ENCODE measurements at regions not wholly inside any gene's neighbourhood (a gene's known extent, or its start where the extent isn't known, plus 50 kb on each side); places are given as distances from the start of the nearest gene placed in this dataset.

DNA sequence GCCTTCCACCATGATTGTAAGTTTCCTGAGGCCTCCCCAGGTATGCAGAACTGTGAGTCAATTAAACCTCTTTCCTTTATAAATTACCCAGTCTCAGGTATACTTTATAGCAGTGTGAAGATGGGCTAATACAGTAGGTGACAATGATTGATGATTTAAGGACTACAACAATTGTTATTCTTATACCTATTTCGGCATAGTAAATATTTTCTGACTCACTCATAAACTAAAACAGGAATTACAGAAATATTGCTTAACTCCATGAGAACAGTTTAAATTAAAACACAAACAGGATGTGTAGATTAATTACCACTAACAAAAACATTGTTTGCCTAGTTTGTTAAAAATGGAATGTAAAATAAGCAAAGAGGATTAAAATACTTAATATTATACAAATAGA is 839.9 kb downstream of the LTN1 start:
- H3K27me3 Mint-ChIP-seq (ENCODE audit: low read depth): no peaks in the 10 kb centered on the region
- H3K4me1 Mint-ChIP-seq: no peaks in the 10 kb centered on the region
- H3K9me3 Mint-ChIP-seq: no peaks in the 10 kb centered on the region
- DNase-seq (ENCODE audit: low read depth, low spot score): no peak
- TF ChIP-seq, protein P1, sequence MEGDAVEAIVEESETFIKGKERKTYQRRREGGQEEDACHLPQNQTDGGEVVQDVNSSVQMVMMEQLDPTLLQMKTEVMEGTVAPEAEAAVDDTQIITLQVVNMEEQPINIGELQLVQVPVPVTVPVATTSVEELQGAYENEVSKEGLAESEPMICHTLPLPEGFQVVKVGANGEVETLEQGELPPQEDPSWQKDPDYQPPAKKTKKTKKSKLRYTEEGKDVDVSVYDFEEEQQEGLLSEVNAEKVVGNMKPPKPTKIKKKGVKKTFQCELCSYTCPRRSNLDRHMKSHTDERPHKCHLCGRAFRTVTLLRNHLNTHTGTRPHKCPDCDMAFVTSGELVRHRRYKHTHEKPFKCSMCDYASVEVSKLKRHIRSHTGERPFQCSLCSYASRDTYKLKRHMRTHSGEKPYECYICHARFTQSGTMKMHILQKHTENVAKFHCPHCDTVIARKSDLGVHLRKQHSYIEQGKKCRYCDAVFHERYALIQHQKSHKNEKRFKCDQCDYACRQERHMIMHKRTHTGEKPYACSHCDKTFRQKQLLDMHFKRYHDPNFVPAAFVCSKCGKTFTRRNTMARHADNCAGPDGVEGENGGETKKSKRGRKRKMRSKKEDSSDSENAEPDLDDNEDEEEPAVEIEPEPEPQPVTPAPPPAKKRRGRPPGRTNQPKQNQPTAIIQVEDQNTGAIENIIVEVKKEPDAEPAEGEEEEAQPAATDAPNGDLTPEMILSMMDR (conservative IDR thresholded peaks at IDR 0.05): no peak
- no peak overlapping the region for H3K4me3 Mint-ChIP-seq
- no peak overlapping the region for H3K27ac Mint-ChIP-seq (ENCODE audit: unreplicated experiment)
- no peaks in the 10 kb centered on the region for H3K36me3 Mint-ChIP-seq (ENCODE audit: low read depth)

DNA sequence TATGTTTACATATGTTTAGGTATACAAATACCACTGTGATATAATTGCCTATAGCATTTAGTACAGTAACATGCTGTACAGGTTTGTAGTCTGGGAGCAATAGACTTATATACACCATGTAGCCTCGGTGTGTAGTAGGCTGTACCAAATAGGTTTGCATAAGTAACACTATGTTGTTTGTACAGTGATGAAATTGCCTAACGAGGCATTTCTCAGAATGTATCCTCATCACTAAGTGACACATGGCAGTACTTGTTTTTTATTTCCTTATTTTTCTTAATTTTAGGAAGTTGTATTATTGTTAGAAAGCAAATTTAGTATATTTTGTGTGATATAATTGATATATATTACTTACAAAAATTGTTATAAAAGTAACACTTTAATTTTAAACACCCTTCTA is 840.9 kb downstream of the LTN1 start:
- Mint-ChIP-seq H3K27me3 (ENCODE audit: low read depth) (no peaks in the 10 kb centered on the region), H3K4me3 (no peak overlapping the region), H3K4me1 (no peaks in the 10 kb centered on the region), H3K9me3 (no peaks in the 10 kb centered on the region), H3K27ac (ENCODE audit: unreplicated experiment) (no peak overlapping the region), H3K36me3 (ENCODE audit: low read depth) (no peaks in the 10 kb centered on the region)
- no peak for DNase-seq (ENCODE audit: low read depth, low spot score)
- TF ChIP-seq, protein P1 (conservative IDR thresholded peaks at IDR 0.05): no peak

DNA sequence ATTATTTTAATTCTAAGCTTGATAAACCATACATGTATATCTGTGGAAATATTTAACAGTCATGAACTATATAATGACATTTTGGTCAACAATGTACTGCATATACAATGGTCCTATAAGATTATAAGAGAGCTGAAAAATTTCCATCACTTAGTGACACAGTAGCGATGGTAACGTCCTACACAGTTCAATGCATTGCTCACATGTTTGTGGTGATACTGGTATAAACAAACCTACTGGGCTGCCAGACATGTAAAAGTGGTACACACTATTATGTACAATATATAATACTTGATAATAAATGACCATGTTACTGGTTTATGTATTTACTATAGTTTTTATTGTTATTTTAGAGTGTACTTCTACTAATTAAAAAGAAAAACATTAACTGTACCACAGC is 841.9 kb downstream of the LTN1 start:
- Mint-ChIP-seq H3K4me1 (no peaks in the 10 kb centered on the region), H3K27me3 (ENCODE audit: low read depth) (no peaks in the 10 kb centered on the region), H3K27ac (ENCODE audit: unreplicated experiment) (no peak overlapping the region), H3K36me3 (ENCODE audit: low read depth) (no peaks in the 10 kb centered on the region), H3K9me3 (no peaks in the 10 kb centered on the region), H3K4me3 (no peak overlapping the region)
- TF ChIP-seq, protein P1 (conservative IDR thresholded peaks at IDR 0.05): no peak
- DNase-seq (ENCODE audit: low read depth, low spot score): no peak

DNA sequence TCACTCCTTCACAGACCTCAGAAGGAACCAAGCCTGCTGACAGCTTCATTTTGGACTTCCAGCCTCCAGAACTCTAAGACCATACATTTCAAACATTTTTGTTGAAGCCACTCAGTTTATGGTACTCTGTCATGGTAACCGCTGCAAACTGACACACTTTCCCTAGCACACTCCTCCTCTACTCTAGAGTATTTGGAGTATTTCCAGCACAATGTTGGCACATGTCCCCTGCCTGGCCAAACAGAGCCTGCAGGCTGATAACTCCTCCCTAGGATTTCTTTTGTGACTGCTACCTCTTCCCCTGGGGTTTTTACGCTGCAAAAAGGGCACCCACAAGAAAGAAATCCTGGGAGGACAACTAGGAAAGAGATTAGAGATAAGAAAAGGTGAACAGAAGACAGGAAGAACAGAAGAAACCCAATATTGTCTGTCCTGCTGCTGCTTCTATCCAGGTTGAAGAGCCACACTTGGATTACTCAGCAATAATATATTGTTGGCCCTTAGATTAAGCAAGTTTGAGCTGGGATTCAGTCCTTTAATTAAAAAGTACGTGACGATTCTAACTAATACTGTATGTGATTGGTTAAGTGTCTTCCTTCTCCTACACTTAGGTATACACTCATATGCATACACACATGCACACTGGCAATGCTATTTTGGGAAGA is 844.1 kb downstream of the LTN1 start:
- TF ChIP-seq, protein P1 (conservative IDR thresholded peaks at IDR 0.05): no peak
- Mint-ChIP-seq H3K36me3 (ENCODE audit: low read depth) (no peaks in the 10 kb centered on the region), H3K27ac (ENCODE audit: unreplicated experiment) (no peak overlapping the region), H3K27me3 (ENCODE audit: low read depth) (no peaks in the 10 kb centered on the region), H3K9me3 (no peaks in the 10 kb centered on the region), H3K4me3 (no peak overlapping the region), H3K4me1 (no peaks in the 10 kb centered on the region)
- DNase-seq (ENCODE audit: low read depth, low spot score): no peak

DNA sequence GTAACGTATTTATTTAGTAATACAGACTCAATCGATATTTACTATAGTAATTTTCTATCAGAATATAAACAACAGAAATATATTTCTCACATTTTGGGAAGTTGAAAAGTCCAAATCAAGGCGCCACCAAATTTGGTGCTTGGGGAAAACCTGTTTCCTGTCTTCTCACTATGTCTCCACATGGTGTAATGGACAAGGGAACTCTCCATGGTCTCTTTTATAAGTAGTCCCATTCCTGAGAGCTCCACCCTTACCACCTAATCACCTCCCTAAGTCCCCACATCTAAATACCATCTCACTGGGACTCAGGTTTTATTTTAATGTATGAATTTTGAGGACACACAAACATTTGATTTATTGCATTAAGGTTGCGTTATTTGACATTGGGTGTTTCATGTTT is 848.0 kb downstream of the LTN1 start:
- Mint-ChIP-seq H3K4me1 (no peaks in the 10 kb centered on the region), H3K27me3 (ENCODE audit: low read depth) (no peaks in the 10 kb centered on the region)

More for the DNA sequence above, 848.0 kb downstream of the LTN1 start:
- H3K36me3 Mint-ChIP-seq (ENCODE audit: low read depth): no peaks in the 10 kb centered on the region
- no peak overlapping the region for H3K27ac Mint-ChIP-seq (ENCODE audit: unreplicated experiment)
- no peak for DNase-seq (ENCODE audit: low read depth, low spot score)
- H3K9me3 Mint-ChIP-seq: no peaks in the 10 kb centered on the region
- TF ChIP-seq, protein P1 (conservative IDR thresholded peaks at IDR 0.05): no peak
- no peak overlapping the region for H3K4me3 Mint-ChIP-seq

Measured in neural crest cell (in vitro differentiated cells).